ENCODE measurements at regions not wholly inside any gene's neighbourhood (a gene's known extent, or its start where the extent isn't known, plus 50 kb on each side); places are given as distances from the start of the nearest gene placed in this dataset.

DNA sequence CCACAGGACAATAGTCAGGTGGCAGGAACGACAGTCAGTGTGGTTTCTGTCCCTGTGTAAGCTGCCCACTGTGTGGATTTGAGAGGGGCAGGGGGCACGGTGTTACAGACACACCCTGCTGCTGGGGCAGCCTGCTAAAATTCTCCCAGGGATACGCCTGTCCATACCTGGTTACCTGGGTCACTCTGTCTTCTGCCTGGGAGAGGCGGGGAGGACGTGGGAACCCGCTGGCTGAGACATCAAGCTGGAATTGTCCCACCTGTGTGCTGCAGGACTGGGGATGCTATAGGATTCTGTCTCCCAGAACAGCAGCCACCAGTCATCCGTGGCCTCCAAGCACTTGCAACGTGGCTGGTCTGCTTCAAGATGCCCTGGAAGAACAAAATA is 63.8 kb upstream of the LINC01488 start:
- Histone ChIP-seq H3K4me1 (no peaks in the 10 kb centered on the region), H3K27me3 (no peaks in the 10 kb centered on the region), H3K36me3 (no peaks in the 10 kb centered on the region), H3K4me3 (no peak overlapping the region), H3K27ac (no peak overlapping the region), H3K9me3 (no peaks in the 10 kb centered on the region)
- DNase-seq: no peak
- TF ChIP-seq, protein P1, sequence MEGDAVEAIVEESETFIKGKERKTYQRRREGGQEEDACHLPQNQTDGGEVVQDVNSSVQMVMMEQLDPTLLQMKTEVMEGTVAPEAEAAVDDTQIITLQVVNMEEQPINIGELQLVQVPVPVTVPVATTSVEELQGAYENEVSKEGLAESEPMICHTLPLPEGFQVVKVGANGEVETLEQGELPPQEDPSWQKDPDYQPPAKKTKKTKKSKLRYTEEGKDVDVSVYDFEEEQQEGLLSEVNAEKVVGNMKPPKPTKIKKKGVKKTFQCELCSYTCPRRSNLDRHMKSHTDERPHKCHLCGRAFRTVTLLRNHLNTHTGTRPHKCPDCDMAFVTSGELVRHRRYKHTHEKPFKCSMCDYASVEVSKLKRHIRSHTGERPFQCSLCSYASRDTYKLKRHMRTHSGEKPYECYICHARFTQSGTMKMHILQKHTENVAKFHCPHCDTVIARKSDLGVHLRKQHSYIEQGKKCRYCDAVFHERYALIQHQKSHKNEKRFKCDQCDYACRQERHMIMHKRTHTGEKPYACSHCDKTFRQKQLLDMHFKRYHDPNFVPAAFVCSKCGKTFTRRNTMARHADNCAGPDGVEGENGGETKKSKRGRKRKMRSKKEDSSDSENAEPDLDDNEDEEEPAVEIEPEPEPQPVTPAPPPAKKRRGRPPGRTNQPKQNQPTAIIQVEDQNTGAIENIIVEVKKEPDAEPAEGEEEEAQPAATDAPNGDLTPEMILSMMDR (IDR thresholded peaks at IDR 0.05): no peak
- TF ChIP-seq POLR2A (IDR thresholded peaks at IDR 0.05): no peak

DNA sequence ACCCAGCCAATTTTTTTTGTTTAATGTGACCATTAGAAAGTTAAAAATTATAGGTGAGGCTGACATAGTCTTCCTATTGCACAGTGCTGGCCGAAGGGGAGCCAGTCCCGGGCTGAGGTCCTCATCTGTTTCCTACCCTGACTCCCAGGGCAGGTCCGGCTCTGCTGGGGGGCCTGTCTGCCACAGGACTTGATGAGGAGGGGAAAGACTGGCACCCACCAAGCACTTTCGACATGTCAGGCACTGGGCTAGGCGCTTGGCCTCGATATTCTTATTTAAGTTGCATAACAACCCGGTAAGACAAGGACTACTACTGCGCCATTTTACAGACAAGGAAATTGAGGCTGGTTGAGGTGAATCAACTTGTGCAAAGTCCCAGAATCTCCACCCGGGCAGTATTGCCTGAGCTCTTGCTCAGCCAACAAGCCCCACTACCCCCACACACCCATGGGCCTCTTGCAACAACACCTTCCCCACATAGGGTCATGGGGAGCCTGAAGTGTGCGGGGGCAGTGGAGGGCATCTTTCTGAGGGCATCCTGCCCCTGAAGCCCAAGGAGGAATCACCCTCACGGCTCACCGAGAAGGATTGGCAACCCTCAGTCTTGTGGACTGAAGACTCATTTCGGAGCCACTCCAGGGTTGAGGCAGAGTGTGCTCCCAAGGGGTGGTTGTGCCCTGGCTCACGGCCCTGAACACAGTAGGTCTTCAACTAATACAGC is 62.7 kb upstream of the LINC01488 start:
- Histone ChIP-seq H3K4me1 (no peaks in the 10 kb centered on the region), H3K4me3 (no peak overlapping the region), H3K9me3 (no peaks in the 10 kb centered on the region), H3K27me3 (no peaks in the 10 kb centered on the region), H3K36me3 (no peaks in the 10 kb centered on the region), H3K27ac (no peak overlapping the region)
- peak in 1 of 3 donors; percentile 23 for DNase-seq
- TF ChIP-seq POLR2A (IDR thresholded peaks at IDR 0.05): no peak
- TF ChIP-seq, protein P1 (IDR thresholded peaks at IDR 0.05): no peak

DNA sequence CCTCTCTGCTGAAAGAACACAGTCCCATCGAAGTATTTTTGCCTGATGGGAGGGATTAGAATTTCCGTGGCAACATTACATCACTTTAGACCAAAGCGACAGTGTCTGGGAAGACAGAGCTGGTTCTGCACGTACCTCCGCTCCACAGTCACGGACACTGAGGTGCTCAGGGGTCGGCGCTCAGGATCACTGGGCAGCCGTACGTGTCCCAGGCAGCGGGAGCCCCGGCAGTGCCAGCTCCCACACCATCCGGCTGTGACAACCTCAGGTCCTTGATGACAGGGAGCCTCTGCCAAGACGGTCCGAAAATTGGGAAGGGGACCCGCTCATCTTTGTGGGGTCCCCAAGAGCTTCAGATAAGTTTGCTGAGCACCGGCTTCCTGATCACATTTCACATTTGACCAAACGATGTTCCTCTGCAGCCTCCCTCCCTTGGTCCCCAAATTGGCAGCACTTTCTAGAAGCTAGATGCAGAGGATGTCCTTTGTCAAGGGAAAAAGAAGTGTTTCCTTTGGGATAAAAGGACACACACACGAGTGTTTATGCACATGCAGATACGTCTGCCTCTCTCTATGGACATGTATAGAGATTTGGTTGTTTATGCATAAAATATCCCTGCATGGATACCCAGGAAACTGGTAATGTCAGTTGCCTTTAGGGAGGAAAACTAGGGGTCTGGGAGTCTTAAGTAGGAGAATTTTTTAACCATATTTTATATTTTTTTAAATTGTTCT is 61.6 kb upstream of the LINC01488 start:
- Histone ChIP-seq H3K4me1 (no peaks in the 10 kb centered on the region), H3K36me3 (no peaks in the 10 kb centered on the region), H3K9me3 (peaks cover 0 to 4% (median 0%) of the 10 kb centered on the region in 4 donors), H3K27ac (no peak overlapping the region), H3K4me3 (no peak overlapping the region), H3K27me3 (no peaks in the 10 kb centered on the region)
- DNase-seq: peak in 1 of 3 donors; percentile 34
- TF ChIP-seq, protein P1 (IDR thresholded peaks at IDR 0.05): no peak
- TF ChIP-seq POLR2A (IDR thresholded peaks at IDR 0.05): no peak

DNA sequence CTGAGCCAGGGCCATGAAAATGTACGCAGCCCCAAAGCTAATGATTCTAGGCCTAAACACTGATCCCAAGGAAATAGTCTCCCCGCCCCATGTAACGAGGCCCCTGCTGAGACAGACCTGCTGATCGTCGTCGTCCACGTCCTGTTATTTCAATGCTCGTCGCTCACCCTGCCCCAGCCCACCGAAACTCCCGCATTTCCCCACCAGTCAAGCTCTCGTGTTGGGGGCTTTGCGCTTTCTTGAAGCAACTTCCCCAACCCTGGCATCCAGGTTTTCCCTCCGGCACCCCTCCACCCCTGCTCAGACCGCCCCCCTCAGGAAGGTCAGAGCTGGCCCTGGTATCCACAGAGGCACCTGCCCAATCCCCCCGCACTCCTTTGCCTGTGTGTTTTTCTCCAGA is 58.8 kb upstream of the LINC01488 start:
- H3K9me3 ChIP-seq: peaks cover 0 to 8% (median 3%) of the 10 kb centered on the region in 4 donors
- no peaks in the 10 kb centered on the region for H3K4me1 ChIP-seq
- no peaks in the 10 kb centered on the region for H3K36me3 ChIP-seq
- H3K27me3 ChIP-seq: no peaks in the 10 kb centered on the region
- no peak overlapping the region for H3K4me3 ChIP-seq
- DNase-seq: peak in 1 of 3 donors; percentile 16
- no peak overlapping the region for H3K27ac ChIP-seq
- no peak for TF ChIP-seq POLR2A (IDR thresholded peaks at IDR 0.05)
- TF ChIP-seq, protein P1 (IDR thresholded peaks at IDR 0.05): no peak

DNA sequence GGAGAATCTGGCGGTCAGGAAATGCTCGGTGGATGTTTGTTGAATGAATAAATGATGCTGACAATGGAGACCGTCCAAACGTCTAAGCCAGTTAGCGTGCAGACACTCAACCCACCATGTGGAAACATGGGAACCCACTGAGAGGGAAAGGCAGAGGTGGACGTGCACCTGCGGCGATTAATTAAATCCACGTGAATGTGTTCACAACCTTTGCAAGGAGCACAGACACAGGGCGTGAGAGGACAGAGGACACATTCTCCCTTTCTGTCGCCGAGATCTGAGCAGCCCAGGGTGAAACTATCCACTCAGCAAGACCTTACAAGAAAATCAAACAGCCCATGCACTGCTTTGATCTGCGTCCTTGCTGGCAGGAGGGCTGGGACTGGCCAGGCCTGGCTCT is 58.3 kb upstream of the LINC01488 start:
- TF ChIP-seq, protein P1 (IDR thresholded peaks at IDR 0.05): no peak
- TF ChIP-seq POLR2A (IDR thresholded peaks at IDR 0.05): no peak
- Histone ChIP-seq H3K27ac (no peak overlapping the region), H3K27me3 (no peaks in the 10 kb centered on the region), H3K36me3 (no peaks in the 10 kb centered on the region), H3K9me3 (peaks cover 0 to 8% (median 3%) of the 10 kb centered on the region in 4 donors), H3K4me3 (no peak overlapping the region), H3K4me1 (no peaks in the 10 kb centered on the region)
- DNase-seq: peak in 1 of 3 donors; percentile 25

Data from Peyer's patch (tissue), 4 donors.